Left lung (tissue), 4 donors: ENCODE measurements at regions not wholly inside any gene's neighbourhood (a gene's known extent, or its start where the extent isn't known, plus 50 kb on each side); places are given as distances from the start of the nearest gene placed in this dataset.

Experiments
- ATAC-seq: fragments of 200-7000 bp; cut with Tn5 transposase; one replicate; pipeline ENCODE4 v1.9.1; 2020; ENCODE audit warnings: moderate library complexity
- DNase-seq, 4 donors: peaks; one replicate each; pipeline ENCODE4 v3.0.0-alpha.2; 2013 to 2020
- H3K27ac ChIP-seq, 2 donors: fragments of 200-600 bp; sonication (generic) in 1 of 2; one replicate each; pipeline versions ENCODE4 v1.5.0 to v1.8.0; 2020 to 2021
- H3K27me3 ChIP-seq, 2 donors: fragments of 200-600 bp; sonication (generic) in 1 of 2; one replicate each; pipeline versions ENCODE4 v1.5.0 to v1.8.0; 2020 to 2021
- H3K36me3 ChIP-seq, 2 donors: fragments of 200-600 bp; sonication (generic) in 1 of 2; one replicate each; pipeline versions ENCODE4 v1.5.0 to v1.8.0; 2020 to 2021
- H3K4me1 ChIP-seq, 2 donors: fragments of 200-600 bp; one replicate each; pipeline ENCODE4 v1.8.0; 2021
- H3K4me3 ChIP-seq, 2 donors: fragments of 200-600 bp; sonication (generic) in 1 of 2; one replicate each; pipeline versions ENCODE4 v1.5.0 to v1.8.0; 2020 to 2021; ENCODE audit warnings: mild to moderate bottlenecking in 1 of 2
- H3K9me3 ChIP-seq, 2 donors: fragments of 200-600 bp; sonication (generic) in 1 of 2; one replicate each; pipeline versions ENCODE4 v1.5.0 to v1.8.0; 2020 to 2021
- CTCF ChIP-seq, 2 donors: fragments of 200-600 bp; sonication (generic) in 1 of 2; IDR thresholded peaks; one replicate each; pipeline versions ENCODE4 v1.5.0 to v1.8.0; 2021; ENCODE audit warnings: antibody characterized with exemption in 2 of 2
- intact Hi-C, 2 donors: fragments of 100-400 bp; cut with DNase I; formaldehyde crosslinking; loops; one replicate each; pipeline versions ENCODE4 v1.11.2 to v1.14.2; 2022
- donor health status: DM: no; HTN: yes; CAD: no.
- donor health status: DM: no; HTN: no; CAD: no.

GRCh38 chr3:11933529-11933928 lies 70.7 kb upstream of the SYN2 start:
- H3K36me3 ChIP-seq = no peaks in the 10 kb centered on the region
- no peak overlapping the region for H3K4me3 ChIP-seq
- no peaks in the 10 kb centered on the region for H3K4me1 ChIP-seq
- no peaks in the 10 kb centered on the region for H3K9me3 ChIP-seq
- intact Hi-C loops = no loop called here
- H3K27ac ChIP-seq = no peak overlapping the region
- TF ChIP-seq CTCF (IDR thresholded peaks at IDR 0.05) = no peak
- no peaks in the 10 kb centered on the region for H3K27me3 ChIP-seq
- no peak for DNase-seq
- ATAC-seq = no peak

- Histone ChIP-seq H3K36me3 (no peaks in the 10 kb centered on the region), H3K27me3 (no peaks in the 10 kb centered on the region), H3K4me3 (no peak overlapping the region), H3K4me1 (no peaks in the 10 kb centered on the region), H3K27ac (no peak overlapping the region), H3K9me3 (no peaks in the 10 kb centered on the region)
- intact Hi-C loops = no loop called here
- DNase-seq = peak in 1 of 4 donors; percentile 1
- ATAC-seq = peak; percentile 83
- TF ChIP-seq CTCF (IDR thresholded peaks at IDR 0.05) = peak; percentile 46 to 68
These were observed 60.0 kb upstream of the SYN2 start for GRCh38 chr3:11944052-11944673.

DNA sequence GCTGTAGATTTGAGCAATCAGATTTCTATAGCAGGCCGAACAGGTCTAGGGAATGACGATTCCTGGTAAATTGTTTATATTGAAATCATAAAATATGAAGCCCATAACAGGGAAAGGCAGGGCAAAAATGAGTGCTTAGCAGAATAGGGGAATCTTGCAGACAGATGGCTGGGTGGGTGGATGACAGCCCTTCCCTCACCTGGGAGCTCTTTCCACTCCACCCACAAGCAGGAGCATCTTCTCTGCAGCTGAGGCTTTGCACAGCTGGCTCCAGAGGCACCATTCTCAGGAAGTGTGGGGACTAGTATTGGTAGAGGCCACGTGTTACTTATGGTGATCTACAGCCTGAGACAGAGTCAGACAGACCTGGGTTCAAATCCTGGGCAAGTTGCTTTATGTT lies 55.9 kb upstream of the SYN2 start:
- H3K27me3 ChIP-seq = no peaks in the 10 kb centered on the region
- ATAC-seq (no peak), DNase-seq (no peak)
- H3K27ac ChIP-seq = no peak overlapping the region
- H3K4me3 ChIP-seq = no peak overlapping the region
- no peaks in the 10 kb centered on the region for H3K4me1 ChIP-seq
- H3K9me3 ChIP-seq = no peaks in the 10 kb centered on the region
- intact Hi-C loops = no loop called here
- H3K36me3 ChIP-seq = no peaks in the 10 kb centered on the region
- no peak for TF ChIP-seq CTCF (IDR thresholded peaks at IDR 0.05)

GRCh38 chr3:11948866-11949265 lies 55.3 kb upstream of the SYN2 start:
- Histone ChIP-seq H3K4me3 (no peak overlapping the region), H3K27ac (no peak overlapping the region), H3K27me3 (no peaks in the 10 kb centered on the region), H3K4me1 (no peaks in the 10 kb centered on the region), H3K36me3 (no peaks in the 10 kb centered on the region), H3K9me3 (no peaks in the 10 kb centered on the region)
- TF ChIP-seq CTCF (IDR thresholded peaks at IDR 0.05) = no peak
- intact Hi-C loops = no loop called here
- no peak for DNase-seq
- ATAC-seq = no peak

- DNase-seq = no peak
- Histone ChIP-seq H3K4me1 (no peaks in the 10 kb centered on the region), H3K9me3 (no peaks in the 10 kb centered on the region), H3K4me3 (no peak overlapping the region), H3K27ac (no peak overlapping the region), H3K27me3 (no peaks in the 10 kb centered on the region), H3K36me3 (no peaks in the 10 kb centered on the region)
- ATAC-seq = no peak
- intact Hi-C loops = no loop called here
- TF ChIP-seq CTCF (IDR thresholded peaks at IDR 0.05) = no peak
These were observed 54.8 kb upstream of the SYN2 start for GRCh38 chr3:11949351-11949750.
